DMS79 treated with DMSO at 0.1 percent for 48 hours (cell line): ENCODE measurements at regions not wholly inside any gene's neighbourhood (a gene's known extent, or its start where the extent isn't known, plus 50 kb on each side); places are given as distances from the start of the nearest gene placed in this dataset.

ENCODE experiments used
- DNase-seq: peaks from one replicate; lab custom pipeline; 2025; lab: John Stamatoyannopoulos, UW

DNA sequence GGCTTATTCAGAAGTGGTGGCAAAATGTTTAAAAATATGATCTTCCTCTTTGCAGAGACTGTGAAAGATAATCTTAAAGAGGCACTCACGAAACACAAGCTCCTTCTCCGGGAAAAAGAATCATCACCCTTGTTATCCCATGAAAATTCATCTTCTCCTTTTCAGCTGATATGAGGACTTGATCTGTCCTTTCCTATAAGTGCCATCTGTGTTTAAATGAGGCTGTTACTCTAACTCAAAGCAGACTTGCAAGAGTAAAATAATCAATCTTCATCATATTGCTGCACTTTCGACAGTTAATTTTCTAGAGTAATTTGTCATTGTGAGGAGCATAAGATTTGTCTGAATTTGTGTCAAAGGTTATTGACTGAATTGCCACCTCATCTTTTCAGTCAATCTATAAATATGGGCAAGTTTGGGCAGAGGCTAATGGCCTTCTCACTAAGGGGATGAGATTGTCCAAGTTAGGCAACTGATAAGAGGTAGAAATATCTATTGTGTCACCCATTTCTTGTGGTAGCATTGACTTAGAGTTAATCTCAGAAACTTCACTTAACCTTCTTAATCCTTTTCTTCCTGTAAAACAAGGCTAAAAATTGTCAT, 452.9 kb downstream of the GRXCR1 start:
- DNase-seq = no peak

DNA sequence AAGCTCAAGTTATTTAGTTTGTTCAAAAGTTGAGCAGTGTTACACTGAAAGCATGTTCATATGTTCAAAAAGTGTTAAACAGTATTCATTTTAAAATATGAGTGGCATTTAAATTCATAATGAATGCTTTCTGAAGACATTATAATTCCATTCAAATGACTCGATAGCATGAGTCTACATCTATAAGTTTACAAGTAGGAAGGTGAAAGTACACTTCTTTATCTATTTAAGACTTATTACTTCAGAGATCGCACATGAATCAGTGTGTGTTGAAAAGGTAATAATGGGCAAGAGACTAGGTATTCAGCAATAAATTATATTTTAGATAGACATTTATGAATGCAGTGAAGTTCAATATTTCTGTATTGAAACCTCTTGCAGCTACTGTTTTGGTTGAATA, 456.1 kb downstream of the GRXCR1 start:
- no peak for DNase-seq

DNA sequence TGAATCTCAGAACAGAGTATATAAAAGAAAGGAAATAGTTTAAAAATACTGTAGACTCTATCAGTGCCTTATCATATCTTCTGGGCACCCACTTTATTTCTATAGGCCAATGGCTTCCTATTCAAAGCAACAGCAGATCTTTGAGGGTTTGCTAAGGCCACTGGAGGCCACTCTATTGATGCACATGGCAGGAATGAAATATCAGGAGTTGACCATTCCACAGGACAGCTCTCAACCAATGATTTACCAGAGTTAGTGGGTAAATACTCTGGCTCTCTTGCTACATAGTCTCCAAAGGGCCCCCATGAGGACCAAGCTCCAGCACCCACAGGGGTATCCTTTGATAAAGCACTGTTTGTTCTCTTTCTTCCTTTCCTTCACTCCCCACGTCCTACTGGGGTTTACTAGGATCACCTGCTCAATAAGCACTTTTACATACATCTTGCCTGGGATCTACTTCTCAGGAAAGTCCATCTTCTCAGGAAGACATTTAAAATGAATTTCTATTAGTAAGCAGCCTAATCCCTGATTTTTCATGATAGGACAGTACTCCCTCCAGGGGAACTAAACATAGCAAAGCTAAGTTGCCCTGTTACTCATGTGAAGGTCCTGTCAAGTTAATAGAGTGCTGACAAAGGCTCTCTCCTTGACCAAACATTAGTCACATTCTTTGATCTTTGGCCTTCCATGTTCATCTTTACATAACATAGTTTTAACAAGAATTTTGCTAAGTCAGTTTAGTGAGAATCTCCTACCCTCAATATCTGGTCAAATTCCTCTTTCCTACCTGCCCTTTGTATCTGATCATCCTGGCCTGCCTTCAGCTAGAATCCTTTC, 459.7 kb downstream of the GRXCR1 start:
- DNase-seq = no peak

DNA sequence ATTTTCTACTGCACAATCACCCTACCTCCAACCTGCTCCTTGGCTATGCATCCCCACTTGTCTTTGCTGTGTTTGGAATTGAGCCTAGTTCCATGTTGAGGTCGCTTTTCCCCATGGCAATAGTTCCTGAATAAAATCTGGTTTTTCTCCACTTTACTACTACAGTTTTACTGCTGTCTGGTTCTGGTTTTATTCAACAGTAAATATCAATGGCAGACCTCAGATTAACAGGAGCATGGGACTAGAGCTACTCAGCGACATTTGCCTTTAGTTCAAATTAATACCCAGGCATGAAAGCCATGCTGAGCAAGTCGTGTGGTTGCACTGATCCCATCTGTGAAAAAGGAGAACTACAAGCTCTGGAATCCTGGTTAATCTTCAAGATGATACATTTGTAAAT, 460.3 kb downstream of the GRXCR1 start:
- DNase-seq = no peak

DNA sequence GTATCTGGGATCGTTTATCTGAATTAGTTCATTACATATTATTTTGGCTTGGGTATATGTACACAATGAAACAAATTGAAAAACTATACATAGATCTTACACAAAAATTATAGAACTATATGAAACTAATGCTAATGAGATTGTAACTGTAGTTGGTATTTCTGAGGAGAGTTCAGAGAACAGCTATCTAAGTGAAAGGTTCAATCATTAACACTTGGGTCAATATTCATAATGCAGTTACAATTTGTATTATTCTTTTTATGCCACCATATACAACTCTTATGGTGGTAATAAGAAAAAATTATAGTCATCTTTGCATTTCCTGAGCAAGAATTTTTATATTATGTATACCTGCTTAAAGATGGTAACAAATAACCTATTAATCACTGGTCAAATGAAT, 461.0 kb downstream of the GRXCR1 start:
- no peak for DNase-seq

DNA sequence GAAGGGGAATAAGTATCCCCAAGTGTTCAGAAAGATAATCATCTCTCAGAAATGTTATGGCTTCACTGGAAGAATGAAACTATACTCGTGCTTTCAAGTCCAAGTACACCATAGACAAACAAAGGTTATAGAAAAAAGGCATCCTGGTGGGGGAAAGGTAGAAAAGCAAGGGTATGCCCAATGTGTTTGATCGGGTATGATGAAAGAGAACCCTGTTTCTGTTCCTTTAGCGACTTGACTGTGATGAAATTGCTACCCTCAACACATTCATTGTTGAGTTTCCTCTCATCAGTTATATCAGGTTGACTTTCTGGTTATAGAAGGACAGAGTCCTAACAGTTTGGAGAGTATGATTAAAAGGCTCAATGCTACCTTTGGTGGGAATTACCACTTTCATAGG, 464.3 kb downstream of the GRXCR1 start:
- no peak for DNase-seq

DNA sequence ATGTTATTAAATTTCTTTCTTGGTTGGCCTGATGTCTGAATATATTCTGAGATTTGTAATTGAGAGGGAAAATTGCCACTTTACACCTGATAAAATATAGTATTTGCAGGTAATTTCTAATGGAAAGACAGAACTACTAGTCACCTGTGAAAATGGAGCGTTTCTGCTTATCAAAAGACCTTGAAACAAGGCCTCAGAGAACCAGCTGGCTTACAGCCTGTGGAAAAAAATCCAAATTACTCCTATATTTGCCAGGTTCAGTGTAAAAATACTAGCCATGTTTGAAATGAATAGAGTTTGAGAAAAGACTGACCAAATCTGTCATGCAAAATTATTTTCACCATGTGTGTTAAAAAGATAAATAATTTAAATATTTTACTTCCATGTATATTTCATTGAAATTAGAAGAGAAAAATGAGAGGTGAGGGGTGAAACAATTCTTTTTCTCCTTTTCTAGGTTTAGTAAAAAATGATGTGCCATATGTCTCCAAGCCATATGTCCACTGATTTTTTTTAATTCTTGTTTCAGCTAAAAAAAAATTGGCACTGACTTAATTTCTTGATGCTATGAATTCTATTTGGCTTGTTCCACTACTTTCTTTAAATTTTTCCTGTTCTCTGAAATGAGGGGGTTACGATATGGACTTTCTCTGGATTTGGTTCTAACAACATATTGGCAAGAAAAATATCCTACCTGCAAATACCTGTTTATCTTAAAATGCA, 464.9 kb downstream of the GRXCR1 start:
- DNase-seq = no peak

DNA sequence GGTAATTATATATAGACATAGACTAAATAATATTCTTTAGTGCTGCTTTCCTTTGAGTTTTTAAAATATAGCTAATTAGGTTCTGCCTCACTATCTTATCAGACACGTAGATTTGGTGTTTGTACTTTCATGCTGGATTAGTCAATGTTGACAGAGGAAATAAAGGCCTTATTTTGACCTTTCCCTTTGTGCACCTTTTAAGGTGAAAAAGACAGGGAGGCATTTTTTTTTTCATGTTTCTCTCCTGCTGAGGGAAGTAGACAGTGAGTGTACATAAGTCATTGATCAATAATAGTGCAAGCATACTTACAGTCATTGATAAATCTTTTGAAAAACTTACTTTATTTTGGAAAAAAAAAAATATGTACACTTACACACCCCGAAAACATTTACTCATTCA, 467.8 kb downstream of the GRXCR1 start:
- DNase-seq = no peak

DNA sequence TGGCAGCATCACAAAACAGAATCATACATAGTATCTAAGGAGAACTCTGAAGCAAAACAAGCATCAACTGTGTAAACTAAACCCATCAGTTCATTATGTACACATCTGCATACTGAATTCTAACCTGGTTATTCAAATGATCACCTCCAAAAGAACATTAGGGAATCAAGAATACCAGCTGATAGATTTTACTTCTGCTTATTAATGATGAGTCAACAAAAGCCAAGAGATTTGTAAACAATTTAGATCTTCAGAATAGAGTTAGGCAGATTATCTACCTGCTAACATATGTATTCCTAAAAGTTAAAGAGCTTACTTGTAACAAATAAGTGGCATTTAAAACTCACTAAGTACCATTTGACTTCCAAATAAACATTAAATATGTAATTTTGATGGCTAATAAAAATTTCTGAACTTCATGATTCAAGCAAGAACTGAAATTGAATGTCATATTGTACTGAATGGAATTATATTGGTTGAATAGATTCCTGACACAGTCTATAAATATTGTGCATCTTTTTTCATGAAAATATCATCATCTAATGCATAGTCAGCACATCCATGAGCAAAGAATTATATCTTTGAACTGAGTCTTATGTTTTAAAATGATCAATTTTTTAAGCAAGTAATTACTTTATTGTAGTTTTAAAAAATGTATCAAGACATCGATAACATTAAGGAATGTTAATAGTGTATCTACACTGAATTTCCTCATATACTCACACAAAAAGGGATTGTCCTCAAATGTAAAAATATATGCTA, 470.5 kb downstream of the GRXCR1 start:
- no peak for DNase-seq

DNA sequence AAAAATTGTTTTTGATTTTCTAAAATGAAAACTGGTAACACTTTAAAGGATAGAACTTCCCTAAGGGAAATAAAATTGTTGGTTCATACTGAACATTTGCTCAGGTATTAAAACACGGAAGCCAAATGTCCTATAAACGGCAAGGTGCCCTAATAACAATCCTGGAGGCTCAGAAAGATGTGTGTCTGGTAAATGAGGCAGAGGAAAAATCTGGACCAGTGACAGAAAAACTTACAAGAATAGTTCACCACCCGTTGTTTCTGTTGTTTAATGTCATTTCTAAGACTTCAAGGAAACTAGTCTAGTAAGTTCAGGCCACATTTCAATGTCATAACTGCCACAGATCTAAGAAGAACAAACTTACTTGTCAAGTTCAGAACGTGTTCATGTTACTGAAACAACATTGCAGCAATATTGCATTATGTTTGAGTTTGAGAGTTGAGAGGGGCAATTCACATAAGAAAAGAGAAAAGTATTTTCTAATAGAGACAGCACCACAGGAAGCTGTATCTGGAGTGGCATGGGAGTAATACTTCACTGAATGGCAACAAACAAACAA, 476.6 kb downstream of the GRXCR1 start:
- DNase-seq = no peak

DNA sequence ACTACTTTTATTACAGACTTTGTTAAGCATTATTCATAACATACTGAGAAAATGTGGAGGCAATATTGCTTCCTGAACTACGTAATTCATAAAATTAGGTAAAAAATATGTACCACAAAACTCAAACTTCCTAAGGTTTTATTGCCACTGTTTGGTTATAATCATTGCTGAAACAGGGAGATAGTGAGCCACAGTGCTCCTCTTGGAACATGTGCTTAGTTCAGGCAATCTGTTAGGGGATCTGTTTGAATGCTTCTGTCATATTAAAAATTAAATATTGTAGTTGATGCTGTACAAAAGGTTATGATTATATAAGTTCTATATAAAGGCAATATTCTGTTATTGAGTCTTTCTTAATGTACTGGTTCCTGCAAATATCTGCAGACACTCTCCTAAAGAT, 480.7 kb downstream of the GRXCR1 start:
- DNase-seq = no peak

DNA sequence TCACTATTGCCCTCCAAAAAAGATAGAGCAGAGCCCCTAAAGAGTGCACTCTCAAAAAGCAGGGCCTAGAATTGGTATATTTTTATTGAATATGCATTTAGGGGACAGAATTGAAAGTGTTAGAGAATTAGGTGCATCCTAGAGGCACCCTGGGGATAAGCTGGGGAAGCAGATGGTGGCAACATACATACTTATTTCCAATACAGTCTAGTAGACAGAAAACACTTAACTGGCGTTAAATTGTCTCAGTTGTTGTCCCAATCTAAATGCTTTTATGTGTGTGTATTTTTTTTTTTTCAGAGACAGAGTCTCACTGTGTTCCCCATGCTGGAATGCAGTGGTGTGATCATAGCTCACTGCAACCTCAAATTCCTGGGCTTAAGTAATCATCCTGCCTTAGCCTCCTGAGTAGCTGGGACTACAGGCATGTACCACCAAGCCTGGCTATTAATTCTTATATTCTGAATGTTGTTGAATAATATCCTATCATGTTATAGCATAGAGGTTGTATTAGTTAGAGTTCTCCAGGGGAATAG, 481.8 kb downstream of the GRXCR1 start:
- DNase-seq = no peak

DNA sequence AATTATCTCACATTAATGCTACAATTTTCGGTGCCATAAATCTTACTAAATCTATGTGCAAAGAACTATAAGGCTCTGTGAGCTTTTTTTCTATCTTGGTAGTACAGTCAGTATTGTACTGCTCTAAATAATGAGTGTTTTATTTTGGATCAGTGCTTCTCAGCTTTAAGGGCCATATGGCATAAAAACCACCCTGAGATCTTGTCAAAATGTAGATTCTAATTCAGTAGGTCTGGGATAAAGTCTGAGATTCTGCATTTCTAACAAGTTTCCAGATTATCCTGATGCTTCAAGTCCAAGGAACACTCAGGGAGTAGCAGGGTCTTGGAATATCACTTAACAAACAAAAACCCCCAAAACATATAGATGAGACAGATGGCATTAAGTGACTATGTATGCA, 486.5 kb downstream of the GRXCR1 start:
- DNase-seq = no peak

DNA sequence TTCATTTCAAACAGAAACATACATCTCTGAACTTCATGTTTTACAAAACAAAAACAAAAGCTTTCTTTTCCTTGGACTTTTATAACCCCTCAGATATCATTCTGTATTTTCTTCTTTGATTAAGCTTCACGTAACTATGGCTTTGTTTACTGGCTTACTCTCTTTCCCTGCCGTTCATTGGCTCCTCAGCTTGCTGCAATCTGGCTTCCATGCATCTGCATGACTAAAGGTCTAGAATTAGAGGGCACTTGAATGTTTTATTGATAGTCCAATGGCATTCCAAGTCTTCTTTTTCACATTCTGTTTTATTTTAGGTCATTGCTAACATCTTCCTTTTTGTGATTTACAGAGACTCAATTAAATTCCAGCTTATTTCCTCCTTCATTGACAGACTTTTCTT, 487.6 kb downstream of the GRXCR1 start:
- DNase-seq = no peak

DNA sequence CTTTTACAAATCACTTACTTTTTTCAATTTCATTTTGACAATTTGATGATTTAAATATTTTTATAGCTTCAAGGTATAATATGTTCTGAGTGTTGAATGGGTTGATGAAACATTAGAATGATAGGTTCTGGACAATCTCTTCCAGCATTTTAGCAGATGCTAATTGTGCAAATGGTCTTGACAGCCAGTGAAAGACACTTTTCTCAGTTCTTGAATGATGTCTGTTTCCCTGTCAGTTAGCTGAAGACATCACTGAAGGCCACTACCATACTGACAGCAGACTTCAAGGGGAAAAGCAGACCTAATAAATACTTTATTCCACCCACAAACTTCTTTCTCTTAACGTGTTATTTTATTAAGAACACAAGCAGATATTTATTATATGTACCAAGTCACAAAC, 498.6 kb downstream of the GRXCR1 start:
- DNase-seq = no peak

DNA sequence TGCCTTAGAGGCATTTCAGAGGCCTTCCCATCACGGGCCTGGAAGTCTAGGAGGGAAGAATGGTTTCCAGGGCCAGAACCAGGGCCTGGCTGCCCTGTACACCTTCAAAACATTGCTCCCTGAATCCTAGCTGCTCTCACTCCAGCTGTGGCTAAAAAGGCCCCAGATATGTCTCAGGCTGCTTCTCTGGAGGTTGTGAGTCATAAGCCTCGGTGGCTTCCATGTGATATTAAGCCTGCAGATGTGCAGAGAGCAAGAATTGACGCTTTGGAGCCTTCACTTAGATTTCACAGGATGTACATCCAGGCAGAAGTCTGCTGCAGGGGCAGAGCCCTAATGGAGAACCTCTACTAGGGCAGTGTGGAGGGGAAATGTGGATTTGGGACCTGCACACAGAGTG, 502.5 kb downstream of the GRXCR1 start:
- no peak for DNase-seq

DNA sequence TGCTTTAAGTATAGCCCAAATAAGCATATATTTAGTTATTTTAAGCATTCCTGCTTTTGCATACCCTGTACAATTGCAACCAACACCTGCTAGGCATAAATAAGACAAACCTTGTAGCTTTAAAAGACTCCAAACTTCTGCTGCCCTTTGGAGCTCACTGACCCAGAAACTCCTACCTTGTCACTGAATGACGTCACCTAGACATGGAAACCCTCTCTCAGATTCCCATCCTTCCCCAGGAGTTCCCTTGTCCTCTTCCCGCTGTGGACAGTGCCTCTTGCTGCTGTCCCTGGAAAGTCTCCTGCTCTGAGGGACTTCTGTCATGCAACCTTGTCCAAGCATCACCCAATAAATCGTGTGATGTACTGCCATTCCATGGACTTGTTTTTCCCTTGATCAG, 507.2 kb downstream of the GRXCR1 start:
- no peak for DNase-seq

DNA sequence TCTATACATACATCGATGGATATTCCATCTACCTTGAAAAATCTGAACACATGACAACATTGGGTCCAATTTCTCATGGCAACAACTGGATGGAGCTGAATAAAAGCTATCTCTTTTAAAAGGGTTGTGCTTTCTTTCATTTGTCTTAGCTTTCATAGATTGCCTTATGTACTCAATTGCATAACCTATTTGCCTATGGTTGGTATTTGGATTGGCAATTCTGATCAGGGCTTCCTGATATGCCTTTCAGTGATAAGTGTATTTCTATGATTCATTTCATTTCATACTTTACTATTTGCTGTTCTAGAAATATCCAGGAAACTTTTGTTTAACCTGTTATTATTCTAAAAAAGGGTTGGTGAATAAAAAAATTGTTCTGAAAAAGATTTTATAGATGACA, 509.9 kb downstream of the GRXCR1 start:
- DNase-seq = no peak

DNA sequence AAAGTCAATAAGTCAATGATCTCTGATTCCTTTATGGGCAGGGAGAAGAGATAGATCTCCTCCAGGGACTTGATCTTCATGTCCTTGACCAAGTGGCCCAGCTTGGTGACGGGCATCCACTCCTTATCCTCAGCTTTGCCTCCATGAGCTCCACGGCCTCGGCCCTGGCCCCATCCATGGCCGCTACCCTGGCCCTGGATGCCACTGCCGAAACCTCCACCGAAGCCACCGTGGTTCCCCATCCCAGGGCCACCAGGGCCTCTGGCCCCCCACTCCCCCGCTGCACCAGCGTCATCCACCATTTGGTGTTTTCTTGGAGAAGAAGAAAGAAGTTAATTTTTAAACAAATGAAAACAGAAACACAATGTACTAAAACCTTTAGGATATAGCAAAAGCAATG, 518.1 kb downstream of the GRXCR1 start:
- no peak for DNase-seq

DNA sequence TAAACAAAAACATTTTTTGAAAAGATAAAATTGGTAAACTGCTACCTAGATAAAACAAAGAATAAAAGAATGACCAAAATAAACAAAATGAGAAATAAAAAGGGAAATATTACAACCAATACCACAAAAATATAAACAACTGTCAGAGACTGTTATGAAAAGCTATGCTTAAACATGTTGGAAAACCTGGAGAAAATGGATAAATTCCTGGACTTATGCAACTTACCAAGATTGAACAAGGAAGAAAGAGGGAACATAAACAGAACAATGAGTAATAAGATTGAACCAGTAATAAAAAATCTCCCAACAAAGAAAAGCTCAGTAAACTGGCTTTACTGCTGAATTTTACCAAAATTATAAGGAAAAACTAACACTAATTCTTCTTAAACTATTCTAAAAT, 518.7 kb downstream of the GRXCR1 start:
- DNase-seq = no peak

DNA sequence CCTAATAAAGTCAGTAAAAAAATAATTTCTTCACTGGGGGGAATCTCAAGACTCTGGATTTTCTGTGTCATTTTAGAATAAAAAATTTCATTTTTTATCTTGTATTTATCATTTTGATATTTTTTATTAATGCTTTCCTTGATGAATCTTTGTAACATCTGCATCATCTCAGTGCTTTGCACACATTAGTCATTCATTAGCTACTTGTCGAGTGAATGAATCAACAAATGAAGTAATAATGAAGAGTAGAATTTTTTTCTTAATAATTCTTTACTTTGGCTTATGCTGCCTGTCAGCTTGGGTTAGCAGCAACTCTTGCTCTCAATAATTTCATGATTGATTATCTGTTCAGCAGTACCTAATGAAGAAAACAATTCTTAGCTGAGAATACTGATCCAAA, 530.8 kb downstream of the GRXCR1 start:
- no peak for DNase-seq

DNA sequence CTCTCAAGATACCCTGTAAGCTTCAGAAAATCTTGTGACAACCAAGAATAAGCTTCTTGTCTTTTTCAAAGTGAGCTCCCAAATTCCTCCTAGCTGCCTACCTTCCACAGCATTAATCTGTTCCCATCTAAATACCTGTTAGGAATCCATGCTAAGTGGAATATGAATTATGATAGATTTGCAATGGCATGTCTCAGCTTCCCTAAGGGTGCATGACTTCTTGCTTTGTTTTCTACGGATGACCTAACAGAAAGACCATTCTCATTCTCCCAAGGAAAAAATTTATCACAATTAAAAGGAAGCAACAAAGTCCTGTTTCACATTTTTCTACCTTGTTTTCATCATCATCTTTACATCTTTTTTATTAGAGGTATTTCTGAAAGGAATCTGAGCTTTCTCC, 532.7 kb downstream of the GRXCR1 start:
- no peak for DNase-seq
